Loucy (cell line): ENCODE measurements at regions not wholly inside any gene's neighbourhood (a gene's known extent, or its start where the extent isn't known, plus 50 kb on each side); places are given as distances from the start of the nearest gene placed in this dataset.

Experiments
- H2AFZ ChIP-seq: fragments of 200-600 bp; sonication (generic); 2 replicates; pipeline ENCODE4 v1.6.0; 2016; ENCODE audit warnings: antibody characterized with exemption, mild to moderate bottlenecking, low read length, moderate library complexity
- H3F3A ChIP-seq: fragments of 200-600 bp; 2 replicates; pipeline ENCODE4 v1.6.0; 2016; ENCODE audit warnings: antibody characterized with exemption, low read depth, mild to moderate bottlenecking
- H3K27me3 ChIP-seq: fragments of 200-600 bp; sonication (generic); 2 replicates; pipeline ENCODE4 v1.6.1; 2014; ENCODE audit warnings: low read length, mild to moderate bottlenecking; ENCODE audit not compliant: insufficient read depth, poor library complexity, severe bottlenecking
- H3K36me3 ChIP-seq: fragments of 200-600 bp; sonication (generic); 2 replicates; pipeline ENCODE4 v1.6.1; 2016; ENCODE audit warnings: low read length; ENCODE audit not compliant: insufficient read depth
- H3K4me1 ChIP-seq: fragments of 200-600 bp; sonication (generic); 2 replicates; pipeline ENCODE4 v1.5.1; 2014; ENCODE audit warnings: low read length, mild to moderate bottlenecking; ENCODE audit not compliant: insufficient read depth, poor library complexity, severe bottlenecking
- H3K4me2 ChIP-seq: fragments of 200-600 bp; sonication (generic); 2 replicates; pipeline ENCODE4 v1.6.0; 2014; ENCODE audit warnings: antibody characterized with exemption, low read length, low read depth, mild to moderate bottlenecking; ENCODE audit not compliant: poor library complexity, severe bottlenecking
- H3K4me3 ChIP-seq: fragments of 200-600 bp; sonication (generic); 2 replicates; pipeline ENCODE4 v1.5.1; 2014; ENCODE audit warnings: low read length, mild to moderate bottlenecking, mixed read lengths; ENCODE audit not compliant: poor library complexity, severe bottlenecking
- H3K79me2 ChIP-seq: fragments of 200-600 bp; sonication (generic); 2 replicates; pipeline ENCODE4 v1.6.1; 2014; ENCODE audit warnings: low read length; ENCODE audit not compliant: insufficient read depth
- H3K9ac ChIP-seq: fragments of 200-600 bp; sonication (generic); 2 replicates; pipeline ENCODE4 v1.6.0; 2014; ENCODE audit warnings: mild to moderate bottlenecking, low read depth, low read length, moderate library complexity; ENCODE audit not compliant: poor library complexity, severe bottlenecking
- H3K9me2 ChIP-seq: fragments of 200-600 bp; sonication (generic); replicated peaks from 2 replicates; pipeline ENCODE4 v1.6.1; 2016; ENCODE audit warnings: low read depth, low read length, mixed read lengths
- H3K9me3 ChIP-seq: fragments of 200-600 bp; sonication (generic); 2 replicates; pipeline ENCODE4 v1.6.1; 2014; ENCODE audit warnings: mild to moderate bottlenecking, antibody characterized with exemption, low read length, low read depth; ENCODE audit not compliant: insufficient read depth
- H4K20me1 ChIP-seq: fragments of 200-600 bp; sonication (generic); 2 replicates; pipeline ENCODE4 v1.6.0; 2014; ENCODE audit warnings: antibody characterized with exemption, low read length, mild to moderate bottlenecking; ENCODE audit not compliant: insufficient read depth, poor library complexity, severe bottlenecking
- EZH2phosphoT487 ChIP-seq: fragments of 200-600 bp; IDR thresholded peaks from 2 replicates; pipeline ENCODE4 v1.6.1; 2018; ENCODE audit warnings: antibody characterized with exemption, mild to moderate bottlenecking, moderate library complexity, borderline replicate concordance
- TF ChIP-seq, protein P1 (sequence below): fragments of 200-600 bp; sonication (generic); conservative IDR thresholded peaks from 2 replicates; pipeline ENCODE4 v1.5.1; 2014; ENCODE audit warnings: mild to moderate bottlenecking, antibody characterized with exemption, low read length

DNA sequence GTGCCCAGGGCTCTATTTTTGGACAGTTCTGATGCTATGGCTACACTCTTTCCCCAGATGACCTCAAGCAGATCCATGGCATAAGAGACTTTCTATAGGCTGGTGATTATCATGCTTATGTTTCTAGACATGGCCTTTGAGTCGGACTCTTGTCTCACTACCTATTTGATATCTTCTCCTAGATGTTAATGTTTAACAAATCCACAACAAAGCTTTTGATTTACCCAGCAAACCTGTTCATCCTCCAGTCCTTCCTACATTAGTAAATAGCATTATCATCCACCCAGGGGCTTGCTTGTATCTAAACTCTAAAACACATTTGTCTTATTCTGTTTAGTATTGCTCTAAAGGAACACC, 188.7 kb downstream of the CSNK2A3 start:
- Histone ChIP-seq H3K4me2 (no peak overlapping the region), H3F3A (no peaks in the 10 kb centered on the region)
- no peak for TF ChIP-seq EZH2phosphoT487
- TF ChIP-seq, protein P1, sequence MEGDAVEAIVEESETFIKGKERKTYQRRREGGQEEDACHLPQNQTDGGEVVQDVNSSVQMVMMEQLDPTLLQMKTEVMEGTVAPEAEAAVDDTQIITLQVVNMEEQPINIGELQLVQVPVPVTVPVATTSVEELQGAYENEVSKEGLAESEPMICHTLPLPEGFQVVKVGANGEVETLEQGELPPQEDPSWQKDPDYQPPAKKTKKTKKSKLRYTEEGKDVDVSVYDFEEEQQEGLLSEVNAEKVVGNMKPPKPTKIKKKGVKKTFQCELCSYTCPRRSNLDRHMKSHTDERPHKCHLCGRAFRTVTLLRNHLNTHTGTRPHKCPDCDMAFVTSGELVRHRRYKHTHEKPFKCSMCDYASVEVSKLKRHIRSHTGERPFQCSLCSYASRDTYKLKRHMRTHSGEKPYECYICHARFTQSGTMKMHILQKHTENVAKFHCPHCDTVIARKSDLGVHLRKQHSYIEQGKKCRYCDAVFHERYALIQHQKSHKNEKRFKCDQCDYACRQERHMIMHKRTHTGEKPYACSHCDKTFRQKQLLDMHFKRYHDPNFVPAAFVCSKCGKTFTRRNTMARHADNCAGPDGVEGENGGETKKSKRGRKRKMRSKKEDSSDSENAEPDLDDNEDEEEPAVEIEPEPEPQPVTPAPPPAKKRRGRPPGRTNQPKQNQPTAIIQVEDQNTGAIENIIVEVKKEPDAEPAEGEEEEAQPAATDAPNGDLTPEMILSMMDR = no peak

GRCh38 chr11:11163669-11164333, 189.2 kb downstream of the CSNK2A3 start:
- Histone ChIP-seq H3K4me3 (no peak overlapping the region), H3K79me2 (no peaks in the 10 kb centered on the region)

More for the DNA sequence above, 188.7 kb downstream of the CSNK2A3 start:
- Histone ChIP-seq H3K9me2 (no peaks in the 10 kb centered on the region), H2AFZ (no peak overlapping the region), H3K4me3 (no peak overlapping the region), H3K4me1 (no peaks in the 10 kb centered on the region), H3K9me3 (no peaks in the 10 kb centered on the region), H3K36me3 (no peaks in the 10 kb centered on the region), H4K20me1 (no peaks in the 10 kb centered on the region), H3K27me3 (no peaks in the 10 kb centered on the region), H3K79me2 (no peaks in the 10 kb centered on the region), H3K9ac (no peak overlapping the region)

DNA sequence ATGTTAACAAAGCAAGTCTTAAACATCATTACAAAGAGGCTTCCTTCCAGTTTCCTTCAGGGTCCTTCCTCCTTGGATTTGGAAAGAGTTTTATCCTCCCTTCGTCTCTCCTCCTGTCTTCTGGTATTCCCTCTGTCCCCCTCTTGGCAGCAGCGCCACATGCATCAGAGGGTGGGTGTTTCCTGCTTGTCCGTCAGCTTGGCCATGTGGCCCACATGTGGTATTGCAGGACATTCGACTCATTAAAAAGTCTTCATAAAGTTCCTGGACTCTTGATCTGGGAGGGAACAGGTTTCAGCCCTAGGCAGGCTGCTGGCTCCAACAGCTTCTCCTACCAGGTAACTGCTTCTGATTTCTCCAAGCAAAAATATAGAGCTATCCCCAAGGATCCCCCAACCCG, 189.8 kb downstream of the CSNK2A3 start:
- H3K4me3 ChIP-seq = no peak overlapping the region
- no peaks in the 10 kb centered on the region for H3K4me1 ChIP-seq
- H3K9me2 ChIP-seq = no peaks in the 10 kb centered on the region
- H3K36me3 ChIP-seq = no peaks in the 10 kb centered on the region
- no peaks in the 10 kb centered on the region for H4K20me1 ChIP-seq
- H3K9me3 ChIP-seq = no peaks in the 10 kb centered on the region
- no peak overlapping the region for H3K4me2 ChIP-seq
- H3F3A ChIP-seq = no peaks in the 10 kb centered on the region
- H3K9ac ChIP-seq = no peak overlapping the region
- TF ChIP-seq, protein P1 = no peak; the same call in 1 of the 2 replicates
- TF ChIP-seq EZH2phosphoT487 = no peak
- no peaks in the 10 kb centered on the region for H3K79me2 ChIP-seq
- H2AFZ ChIP-seq = no peak overlapping the region
- no peaks in the 10 kb centered on the region for H3K27me3 ChIP-seq

More at GRCh38 chr11:11163669-11164333, 189.2 kb downstream of the CSNK2A3 start:
- Histone ChIP-seq H3K9me2 (no peaks in the 10 kb centered on the region), H4K20me1 (no peaks in the 10 kb centered on the region), H3K27me3 (no peaks in the 10 kb centered on the region), H3K4me2 (no peak overlapping the region), H3K9ac (no peak overlapping the region), H3F3A (no peaks in the 10 kb centered on the region), H2AFZ (no peak overlapping the region), H3K9me3 (no peaks in the 10 kb centered on the region), H3K36me3 (no peaks in the 10 kb centered on the region), H3K4me1 (no peaks in the 10 kb centered on the region)
- TF ChIP-seq EZH2phosphoT487 = no peak
- TF ChIP-seq, protein P1 = no peak
